IPS-18a (cell line): ENCODE measurements at regions not wholly inside any gene's neighbourhood (a gene's known extent, or its start where the extent isn't known, plus 50 kb on each side); places are given as distances from the start of the nearest gene placed in this dataset.

Experiments used
- H3K27ac ChIP-seq: one replicate; pipeline ENCODE4 v1.5.1; 2013; ENCODE audit warnings: low read length
- H3K27me3 ChIP-seq: one replicate; pipeline ENCODE4 v1.6.1; 2013; ENCODE audit warnings: mild to moderate bottlenecking, low read length; ENCODE audit not compliant: control insufficient read depth, insufficient read depth
- H3K36me3 ChIP-seq: one replicate; pipeline ENCODE4 v1.6.1; 2013; ENCODE audit warnings: low read depth, low read length; ENCODE audit not compliant: control insufficient read depth
- H3K4me1 ChIP-seq: one replicate; pipeline ENCODE4 v1.6.1; 2013; ENCODE audit warnings: low read depth, low read length; ENCODE audit not compliant: control insufficient read depth
- H3K4me3 ChIP-seq: one replicate; pipeline ENCODE4 v1.5.1; 2013; ENCODE audit warnings: low read length
- H3K9ac ChIP-seq: one replicate; pipeline ENCODE4 v1.6.1; 2013; ENCODE audit warnings: mild to moderate bottlenecking, low read length, moderate library complexity
- H3K9me3 ChIP-seq: one replicate; pipeline ENCODE4 v1.6.1; 2013; ENCODE audit warnings: low read depth, low read length; ENCODE audit not compliant: control insufficient read depth

DNA sequence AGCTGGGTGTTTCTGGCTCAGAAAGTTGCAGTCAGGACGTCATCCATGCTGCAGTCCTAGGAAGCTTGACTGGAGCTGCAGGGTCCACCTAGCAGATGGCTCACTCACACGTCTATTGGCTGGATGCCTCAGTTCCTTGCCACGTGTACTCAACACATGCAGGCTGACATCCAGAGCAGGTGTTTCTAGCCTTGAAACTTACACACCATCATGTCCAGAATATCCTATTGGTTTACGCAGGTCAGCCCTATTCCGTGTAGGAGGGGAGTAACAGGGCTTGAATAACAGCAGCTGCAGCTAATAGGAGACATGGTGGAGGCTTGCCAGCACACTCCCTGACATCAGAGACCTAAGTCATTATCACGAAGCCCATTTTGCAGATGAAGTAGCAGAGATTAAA lies 473.5 kb downstream of the ACTL7B start:
- no peaks in the 10 kb centered on the region for H3K27me3 ChIP-seq
- no peak overlapping the region for H3K4me3 ChIP-seq
- H3K9me3 ChIP-seq, result no peaks in the 10 kb centered on the region
- no peak overlapping the region for H3K9ac ChIP-seq
- H3K27ac ChIP-seq, result no peak overlapping the region
- H3K36me3 ChIP-seq, result no peaks in the 10 kb centered on the region
- H3K4me1 ChIP-seq, result no peaks in the 10 kb centered on the region

GRCh38 chr9:108377881-108378280 lies 477.9 kb downstream of the ACTL7B start:
- no peak overlapping the region for H3K9ac ChIP-seq
- no peaks in the 10 kb centered on the region for H3K9me3 ChIP-seq
- no peaks in the 10 kb centered on the region for H3K36me3 ChIP-seq
- H3K27me3 ChIP-seq, result no peaks in the 10 kb centered on the region
- H3K27ac ChIP-seq, result no peak overlapping the region
- no peak overlapping the region for H3K4me3 ChIP-seq
- no peaks in the 10 kb centered on the region for H3K4me1 ChIP-seq

- Histone ChIP-seq H3K4me1 (no peaks in the 10 kb centered on the region), H3K27ac (no peak overlapping the region), H3K36me3 (no peaks in the 10 kb centered on the region), H3K9ac (no peak overlapping the region), H3K27me3 (no peaks in the 10 kb centered on the region), H3K9me3 (no peaks in the 10 kb centered on the region), H3K4me3 (no peak overlapping the region)
Measured at GRCh38 chr9:108377382-108377781, 478.4 kb downstream of the ACTL7B start.

GRCh38 chr9:108376140-108376539 lies 479.6 kb downstream of the ACTL7B start:
- no peaks in the 10 kb centered on the region for H3K9me3 ChIP-seq
- H3K27ac ChIP-seq, result no peak overlapping the region
- H3K27me3 ChIP-seq, result no peaks in the 10 kb centered on the region
- H3K9ac ChIP-seq, result no peak overlapping the region
- H3K4me3 ChIP-seq, result no peak overlapping the region
- no peaks in the 10 kb centered on the region for H3K4me1 ChIP-seq
- H3K36me3 ChIP-seq, result no peaks in the 10 kb centered on the region

- Histone ChIP-seq H3K27me3 (no peaks in the 10 kb centered on the region), H3K27ac (no peak overlapping the region), H3K9ac (no peak overlapping the region), H3K4me1 (no peaks in the 10 kb centered on the region), H3K36me3 (no peaks in the 10 kb centered on the region), H3K4me3 (no peak overlapping the region), H3K9me3 (no peaks in the 10 kb centered on the region)
Measured at GRCh38 chr9:108374626-108375025, 481.2 kb downstream of the ACTL7B start.

GRCh38 chr9:108367188-108367587 lies 488.6 kb downstream of the ACTL7B start:
- H3K4me1 ChIP-seq, result no peaks in the 10 kb centered on the region
- no peaks in the 10 kb centered on the region for H3K9me3 ChIP-seq
- no peak overlapping the region for H3K9ac ChIP-seq
- no peaks in the 10 kb centered on the region for H3K36me3 ChIP-seq
- H3K27me3 ChIP-seq, result no peaks in the 10 kb centered on the region
- H3K27ac ChIP-seq, result no peak overlapping the region
- H3K4me3 ChIP-seq, result no peak overlapping the region

- H3K4me3 ChIP-seq, result no peak overlapping the region
- H3K27me3 ChIP-seq, result no peaks in the 10 kb centered on the region
- no peak overlapping the region for H3K27ac ChIP-seq
- H3K9ac ChIP-seq, result no peak overlapping the region
- no peaks in the 10 kb centered on the region for H3K9me3 ChIP-seq
- no peaks in the 10 kb centered on the region for H3K4me1 ChIP-seq
- no peaks in the 10 kb centered on the region for H3K36me3 ChIP-seq
Measured at GRCh38 chr9:108363311-108363710, 492.5 kb downstream of the ACTL7B start.

GRCh38 chr9:108360304-108360703 lies 495.5 kb downstream of the ACTL7B start:
- H3K27me3 ChIP-seq, result no peaks in the 10 kb centered on the region
- H3K27ac ChIP-seq, result no peak overlapping the region
- no peaks in the 10 kb centered on the region for H3K36me3 ChIP-seq
- H3K9me3 ChIP-seq, result no peaks in the 10 kb centered on the region
- no peak overlapping the region for H3K9ac ChIP-seq
- no peak overlapping the region for H3K4me3 ChIP-seq
- H3K4me1 ChIP-seq, result no peaks in the 10 kb centered on the region

DNA sequence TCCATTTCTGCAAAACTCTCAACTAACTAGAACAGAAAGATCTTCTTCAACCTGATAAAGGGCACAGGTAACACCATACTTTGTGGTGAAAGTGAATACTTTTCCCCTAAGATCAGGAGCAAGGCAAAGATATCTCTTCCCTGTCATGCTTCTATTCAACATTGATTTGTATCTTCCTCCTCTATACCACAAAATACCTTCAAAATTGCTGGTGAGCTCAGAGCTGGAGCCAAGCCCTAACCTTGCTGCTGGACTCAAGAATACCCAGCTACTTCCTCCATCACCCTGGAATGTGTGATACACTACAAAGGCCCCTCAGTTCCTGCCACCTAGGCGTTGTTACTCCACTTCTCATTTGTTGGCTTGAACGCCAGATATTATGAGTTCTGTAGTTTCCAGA lies 499.0 kb downstream of the ACTL7B start:
- no peaks in the 10 kb centered on the region for H3K36me3 ChIP-seq
- no peak overlapping the region for H3K9ac ChIP-seq
- no peak overlapping the region for H3K27ac ChIP-seq
- H3K9me3 ChIP-seq, result no peaks in the 10 kb centered on the region
- no peaks in the 10 kb centered on the region for H3K27me3 ChIP-seq
- no peak overlapping the region for H3K4me3 ChIP-seq
- H3K4me1 ChIP-seq, result no peaks in the 10 kb centered on the region

GRCh38 chr9:108351571-108351970 lies 504.2 kb downstream of the ACTL7B start:
- H3K9me3 ChIP-seq, result no peaks in the 10 kb centered on the region
- H3K4me3 ChIP-seq, result no peak overlapping the region
- H3K4me1 ChIP-seq, result no peaks in the 10 kb centered on the region
- no peak overlapping the region for H3K9ac ChIP-seq
- no peaks in the 10 kb centered on the region for H3K27me3 ChIP-seq
- H3K27ac ChIP-seq, result no peak overlapping the region
- no peaks in the 10 kb centered on the region for H3K36me3 ChIP-seq

GRCh38 chr9:108347463-108348188 lies 508.2 kb downstream of the ACTL7B start:
- Histone ChIP-seq H3K4me3 (no peak overlapping the region), H3K27me3 (no peaks in the 10 kb centered on the region), H3K4me1 (no peaks in the 10 kb centered on the region), H3K9ac (no peak overlapping the region), H3K36me3 (no peaks in the 10 kb centered on the region), H3K9me3 (no peaks in the 10 kb centered on the region), H3K27ac (no peak overlapping the region)

DNA sequence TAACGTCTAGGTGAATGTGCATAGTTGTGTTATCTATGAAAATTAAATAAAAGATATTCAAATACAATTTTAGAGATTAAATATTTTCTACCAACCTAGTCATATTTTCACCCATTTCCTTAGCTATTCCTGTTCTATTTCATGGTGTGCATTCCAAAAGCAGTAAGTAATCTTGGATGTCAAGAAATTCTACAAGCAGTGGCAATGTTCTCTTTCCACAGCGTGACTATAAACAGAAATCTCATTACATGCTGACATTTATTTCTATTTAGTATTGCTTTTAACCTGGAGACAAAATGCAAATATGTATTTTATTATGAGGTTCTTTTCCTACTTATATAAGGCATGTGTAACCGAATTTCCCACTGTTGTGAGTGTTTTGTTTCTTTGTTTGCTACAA lies 510.0 kb downstream of the ACTL7B start:
- Histone ChIP-seq H3K36me3 (no peaks in the 10 kb centered on the region), H3K4me1 (no peaks in the 10 kb centered on the region), H3K9ac (no peak overlapping the region), H3K4me3 (no peak overlapping the region), H3K27ac (no peak overlapping the region), H3K9me3 (no peaks in the 10 kb centered on the region), H3K27me3 (no peaks in the 10 kb centered on the region)
